Smooth muscle cell (in vitro differentiated cells): ENCODE measurements at regions not wholly inside any gene's neighbourhood (a gene's known extent, or its start where the extent isn't known, plus 50 kb on each side); places are given as distances from the start of the nearest gene placed in this dataset.
A peak's percentile ranks its signal among the peaks of the same experiment; 100 is the strongest.

Experiments used
- DNase-seq: peaks from one replicate; lab custom pipeline; 2025; ENCODE audit not compliant: unreplicated experiment; lab: John Stamatoyannopoulos, UW
- H2AFZ ChIP-seq: fragments of 200-600 bp; sonication (generic); 2 replicates; pipeline ENCODE4 v1.6.0; 2016; ENCODE audit warnings: antibody characterized with exemption, low read depth, mild to moderate bottlenecking
- H3F3A ChIP-seq: fragments of 200-600 bp; sonication (generic); 2 replicates; pipeline ENCODE4 v1.6.0; 2017; ENCODE audit warnings: antibody characterized with exemption, low read depth
- H3K27ac ChIP-seq: fragments of 200-600 bp; sonication (generic); 2 replicates; pipeline ENCODE4 v1.5.1; 2016; ENCODE audit warnings: low read depth, mild to moderate bottlenecking
- H3K27me3 ChIP-seq: fragments of 200-600 bp; sonication (generic); 2 replicates; pipeline ENCODE4 v1.6.1; 2016; ENCODE audit warnings: low read depth, mild to moderate bottlenecking
- H3K36me3 ChIP-seq: fragments of 200-600 bp; sonication (generic); 2 replicates; pipeline ENCODE4 v1.5.1; 2016; ENCODE audit warnings: low read depth
- H3K4me1 ChIP-seq: fragments of 200-600 bp; sonication (generic); 2 replicates; pipeline ENCODE4 v1.5.1; 2016; ENCODE audit warnings: low read depth
- H3K4me2 ChIP-seq: fragments of 200-600 bp; sonication (generic); 2 replicates; pipeline ENCODE4 v1.6.0; 2016; ENCODE audit warnings: mild to moderate bottlenecking
- H3K4me3 ChIP-seq: fragments of 200-600 bp; sonication (generic); 2 replicates; pipeline ENCODE4 v1.5.1; 2016; ENCODE audit warnings: mild to moderate bottlenecking
- H3K79me2 ChIP-seq: fragments of 200-600 bp; sonication (generic); 2 replicates; pipeline ENCODE4 v1.6.0; 2016; ENCODE audit warnings: low read depth, mild to moderate bottlenecking
- H3K9ac ChIP-seq: fragments of 200-600 bp; sonication (generic); 2 replicates; pipeline ENCODE4 v1.6.0; 2016; ENCODE audit warnings: low read depth
- H3K9me3 ChIP-seq: fragments of 200-600 bp; sonication (generic); replicated peaks from 2 replicates; pipeline ENCODE4 v1.5.1; 2016; ENCODE audit warnings: low read depth
- H4K20me1 ChIP-seq: fragments of 200-600 bp; sonication (generic); 2 replicates; pipeline ENCODE4 v1.6.0; 2016; ENCODE audit warnings: low read depth
- CTCF ChIP-seq: fragments of 200-600 bp; sonication (generic); IDR thresholded peaks from 2 replicates; pipeline ENCODE4 v1.5.1; 2017; ENCODE audit warnings: borderline replicate concordance, mild to moderate bottlenecking, antibody characterized with exemption; ENCODE audit not compliant: insufficient read depth, poor library complexity, severe bottlenecking
- WGBS: methylation state at CpG from one replicate; pipeline ENCODE4 v1.1.7; 2016; ENCODE audit warnings: low lambda C conversion rate; 5-methylcytosine and 5-hydroxymethylcytosine counted together

DNA sequence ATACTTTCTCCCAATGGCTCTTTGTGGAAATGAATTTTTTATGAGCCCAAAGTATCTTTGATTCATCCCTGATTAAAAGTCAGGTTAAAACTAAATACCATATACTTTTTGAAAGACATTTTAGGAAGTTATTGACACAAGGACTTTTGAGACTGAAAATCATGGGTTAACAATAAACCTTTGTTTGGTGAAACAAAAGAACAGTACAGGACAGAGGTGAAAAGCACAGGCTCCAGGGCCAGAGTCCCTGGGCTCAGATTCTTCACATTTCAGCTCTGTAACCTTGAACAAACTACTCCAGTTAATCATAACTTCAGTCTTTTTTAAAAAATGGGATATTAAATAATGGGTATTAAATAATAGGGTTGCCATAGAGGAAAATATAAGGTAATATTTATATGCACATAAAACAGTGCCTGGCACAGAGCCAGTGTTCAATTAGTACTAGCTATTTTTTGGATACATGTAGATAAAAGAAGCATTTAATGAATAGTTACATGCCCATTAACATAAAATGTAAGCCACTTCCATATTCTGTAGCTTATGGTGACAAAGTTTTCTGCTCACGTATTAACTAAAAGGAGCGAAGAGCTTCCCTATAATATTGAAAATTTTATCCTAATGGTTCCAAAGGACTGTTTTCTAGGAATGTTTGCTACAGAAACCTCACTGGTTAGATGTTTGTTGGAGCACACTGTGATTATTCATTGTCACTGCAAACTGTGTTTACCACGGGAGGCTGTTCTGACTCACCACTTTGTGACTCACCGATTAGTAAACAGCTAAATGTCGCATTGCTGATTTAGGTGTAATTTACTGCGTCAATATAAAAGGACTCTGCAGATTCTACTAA is 255.4 kb downstream of the DAD1 start:
- no peak for DNase-seq
- Histone ChIP-seq H4K20me1 (no peaks in the 10 kb centered on the region), H3K27me3 (no peaks in the 10 kb centered on the region), H3K4me2 (peak overlapping the region; percentile 55), H3K79me2 (no peaks in the 10 kb centered on the region), H2AFZ (no peak overlapping the region), H3K4me3 (no peak overlapping the region), H3K9ac (no peak overlapping the region), H3F3A (no peaks in the 10 kb centered on the region), H3K9me3 (no peaks in the 10 kb centered on the region), H3K4me1 (peaks cover 4% of the 10 kb centered on the region), H3K36me3 (no peaks in the 10 kb centered on the region), H3K27ac (peak overlapping the region; percentile 10)
- WGBS, result 20% methylated on average over 6 of the region's 6 CpGs
- TF ChIP-seq CTCF, result no peak

- H3K27ac ChIP-seq, result no peak overlapping the region
- no peaks in the 10 kb centered on the region for H3K27me3 ChIP-seq
- H3K79me2 ChIP-seq, result no peaks in the 10 kb centered on the region
- no peak for TF ChIP-seq CTCF
- no peak overlapping the region for H3K4me2 ChIP-seq
- H4K20me1 ChIP-seq, result no peaks in the 10 kb centered on the region
- no peak overlapping the region for H3K9ac ChIP-seq
- peaks cover 4% of the 10 kb centered on the region for H3K4me1 ChIP-seq
- 70% methylated on average over 2 of the region's 2 CpGs for WGBS
- H3K36me3 ChIP-seq, result no peaks in the 10 kb centered on the region
- DNase-seq, result no peak
- no peaks in the 10 kb centered on the region for H3F3A ChIP-seq
- no peaks in the 10 kb centered on the region for H3K9me3 ChIP-seq
- no peak overlapping the region for H3K4me3 ChIP-seq
- no peak overlapping the region for H2AFZ ChIP-seq
Observed at GRCh38 chr14:22332686-22333421, 256.2 kb downstream of the DAD1 start.

- 71% methylated on average over 3 of the region's 3 CpGs for WGBS
- no peak for DNase-seq
- H3K36me3 ChIP-seq, result no peaks in the 10 kb centered on the region
- H4K20me1 ChIP-seq, result no peaks in the 10 kb centered on the region
- H2AFZ ChIP-seq, result no peak overlapping the region
- no peaks in the 10 kb centered on the region for H3F3A ChIP-seq
- H3K79me2 ChIP-seq, result no peaks in the 10 kb centered on the region
- no peak overlapping the region for H3K27ac ChIP-seq
- H3K4me2 ChIP-seq, result no peak overlapping the region
- no peak for TF ChIP-seq CTCF
- H3K9ac ChIP-seq, result no peak overlapping the region
- H3K4me1 ChIP-seq, result peaks cover 3% of the 10 kb centered on the region
- H3K9me3 ChIP-seq, result no peaks in the 10 kb centered on the region
- no peak overlapping the region for H3K4me3 ChIP-seq
- no peaks in the 10 kb centered on the region for H3K27me3 ChIP-seq
Observed at GRCh38 chr14:22329371-22329770, 259.7 kb downstream of the DAD1 start.
